HUES64 (cell line): ENCODE measurements at regions not wholly inside any gene's neighbourhood (a gene's known extent, or its start where the extent isn't known, plus 50 kb on each side); places are given as distances from the start of the nearest gene placed in this dataset.
"Not testable (repeated sequence)": the region's sequence is repeated elsewhere in the genome, so short reads cannot be mapped to it uniquely, and the experiment has no call there.

Experiments used
- H3K27ac ChIP-seq: 2 replicates; pipeline ENCODE4 v1.7.0; 2013; ENCODE audit warnings: low read depth, low read length, inconsistent platforms
- H3K27me3 ChIP-seq: 2 replicates; pipeline ENCODE4 v1.6.1; 2013; ENCODE audit warnings: mild to moderate bottlenecking, low read length; ENCODE audit not compliant: insufficient read depth
- H3K36me3 ChIP-seq: 2 replicates; pipeline ENCODE4 v1.6.1; 2013; ENCODE audit warnings: mild to moderate bottlenecking, low read length; ENCODE audit not compliant: insufficient read depth
- H3K4me1 ChIP-seq: 2 replicates; pipeline ENCODE4 v1.6.1; 2013; ENCODE audit warnings: mild to moderate bottlenecking, low read length, moderate library complexity; ENCODE audit not compliant: insufficient read depth
- H3K4me3 ChIP-seq: 2 replicates; pipeline ENCODE4 v1.5.1; 2013; ENCODE audit warnings: mild to moderate bottlenecking, low read length, moderate library complexity
- H3K9ac ChIP-seq: 2 replicates; pipeline ENCODE4 v1.6.1; 2013; ENCODE audit warnings: mild to moderate bottlenecking, low read depth, low read length
- H3K9me3 ChIP-seq: 2 replicates; pipeline ENCODE4 v1.6.1; 2013; ENCODE audit warnings: low read depth, low read length; ENCODE audit not compliant: insufficient read depth
- WGBS: fragments of 150-250, 120-280 bp; methylation state at CpG from one replicate; pipeline ENCODE4 v1.1.7; 2013; ENCODE audit warnings: missing lambda C conversion rate; 5-methylcytosine and 5-hydroxymethylcytosine counted together

- Histone ChIP-seq H3K4me3 (no peak overlapping the region), H3K27ac (no peak overlapping the region), H3K9me3 (no peaks in the 10 kb centered on the region), H3K4me1 (peaks cover 12% of the 10 kb centered on the region), H3K9ac (no peak overlapping the region), H3K27me3 (no peaks in the 10 kb centered on the region), H3K36me3 (no peaks in the 10 kb centered on the region)
- WGBS: 71% methylated on average over 2 of the region's 4 CpGs
Observed at GRCh38 chr5:44048276-44048984, 340.8 kb downstream of the FGF10 start.

- Histone ChIP-seq H3K9me3 (no peaks in the 10 kb centered on the region), H3K4me3 (no peak overlapping the region), H3K36me3 (no peaks in the 10 kb centered on the region), H3K27me3 (no peaks in the 10 kb centered on the region), H3K4me1 (peaks cover 12% of the 10 kb centered on the region), H3K27ac (no peak overlapping the region), H3K9ac (no peak overlapping the region)
- WGBS: 92% methylated on average over 6 of the region's 6 CpGs
Observed at GRCh38 chr5:44046619-44047364, 342.4 kb downstream of the FGF10 start.

- not testable (repeated sequence) for H3K4me3 ChIP-seq, H3K27ac ChIP-seq, H3K36me3 ChIP-seq, H3K27me3 ChIP-seq, H3K9me3 ChIP-seq, H3K9ac ChIP-seq
- peaks cover 12% of the 10 kb centered on the region for H3K4me1 ChIP-seq
- WGBS: 95% methylated on average over 4 of the region's 4 CpGs
Observed at GRCh38 chr5:44044549-44044948, 344.7 kb downstream of the FGF10 start.

GRCh38 chr5:44028226-44028625, 361.0 kb downstream of the FGF10 start:
- WGBS: 91% methylated on average over 1 of the region's 1 CpG

GRCh38 chr5:44022622-44023021, 366.6 kb downstream of the FGF10 start:
- no peaks in the 10 kb centered on the region for H3K27me3 ChIP-seq
- H3K9ac ChIP-seq: no peak overlapping the region
- no peaks in the 10 kb centered on the region for H3K9me3 ChIP-seq
- H3K4me1 ChIP-seq: no peaks in the 10 kb centered on the region
- H3K4me3 ChIP-seq: no peak overlapping the region
- H3K36me3 ChIP-seq: no peaks in the 10 kb centered on the region
- no peak overlapping the region for H3K27ac ChIP-seq

More at GRCh38 chr5:44028226-44028625, 361.0 kb downstream of the FGF10 start:
- Histone ChIP-seq H3K27me3 (no peaks in the 10 kb centered on the region), H3K36me3 (no peaks in the 10 kb centered on the region), H3K9ac (no peak overlapping the region), H3K9me3 (no peaks in the 10 kb centered on the region), H3K4me1 (no peaks in the 10 kb centered on the region), H3K4me3 (no peak overlapping the region), H3K27ac (no peak overlapping the region)

GRCh38 chr5:44011518-44011917, 377.7 kb downstream of the FGF10 start:
- H3K9ac ChIP-seq: no peak overlapping the region
- 87% methylated on average over 2 of the region's 2 CpGs for whole genome bisulfite sequencing

GRCh38 chr5:44002381-44002901, 386.8 kb downstream of the FGF10 start:
- Histone ChIP-seq H3K4me1 (peaks cover 4% of the 10 kb centered on the region; the same call in 1 of the 2 replicates), H3K27ac (no peak overlapping the region), H3K9ac (no peak overlapping the region), H3K4me3 (no peak overlapping the region), H3K9me3 (no peaks in the 10 kb centered on the region), H3K27me3 (no peaks in the 10 kb centered on the region), H3K36me3 (no peaks in the 10 kb centered on the region)

More at GRCh38 chr5:44011518-44011917, 377.7 kb downstream of the FGF10 start:
- Histone ChIP-seq H3K9me3 (peaks cover 22% of the 10 kb centered on the region), H3K4me1 (no peaks in the 10 kb centered on the region), H3K27ac (no peak overlapping the region), H3K27me3 (no peaks in the 10 kb centered on the region), H3K4me3 (no peak overlapping the region), H3K36me3 (no peaks in the 10 kb centered on the region)

- H3K27me3 ChIP-seq: no peaks in the 10 kb centered on the region
- H3K9me3 ChIP-seq: no peaks in the 10 kb centered on the region
- no peak overlapping the region for H3K9ac ChIP-seq
- H3K36me3 ChIP-seq: no peaks in the 10 kb centered on the region
- H3K4me3 ChIP-seq: no peak overlapping the region
- WGBS: 94% methylated on average over 2 of the region's 2 CpGs
- no peak overlapping the region for H3K27ac ChIP-seq
- peaks cover 4% of the 10 kb centered on the region; the same call in 1 of the 2 replicates for H3K4me1 ChIP-seq
Observed at GRCh38 chr5:44001675-44002380, 387.4 kb downstream of the FGF10 start.

GRCh38 chr5:44001236-44001635, 388.0 kb downstream of the FGF10 start:
- Histone ChIP-seq H3K9me3 (no peaks in the 10 kb centered on the region), H3K4me1 (peaks cover 4% of the 10 kb centered on the region; the same call in 1 of the 2 replicates), H3K9ac (no peak overlapping the region), H3K36me3 (no peaks in the 10 kb centered on the region), H3K4me3 (no peak overlapping the region), H3K27ac (no peak overlapping the region), H3K27me3 (no peaks in the 10 kb centered on the region)

GRCh38 chr5:43997647-43998272, 391.5 kb downstream of the FGF10 start:
- H3K36me3 ChIP-seq: no peaks in the 10 kb centered on the region
- H3K27me3 ChIP-seq: no peaks in the 10 kb centered on the region
- H3K9ac ChIP-seq: no peak overlapping the region
- 89% methylated on average over 5 of the region's 5 CpGs for WGBS
- no peak overlapping the region for H3K27ac ChIP-seq
- no peaks in the 10 kb centered on the region for H3K9me3 ChIP-seq
- H3K4me1 ChIP-seq: peaks cover 4% of the 10 kb centered on the region
- H3K4me3 ChIP-seq: no peak overlapping the region

GRCh38 chr5:43996221-43996620, 393.0 kb downstream of the FGF10 start:
- Histone ChIP-seq H3K4me3 (no peak overlapping the region), H3K27ac (no peak overlapping the region), H3K27me3 (no peaks in the 10 kb centered on the region), H3K9me3 (no peaks in the 10 kb centered on the region), H3K9ac (no peak overlapping the region), H3K36me3 (no peaks in the 10 kb centered on the region), H3K4me1 (peaks cover 4% of the 10 kb centered on the region)
- 100% methylated on average over 1 of the region's 2 CpGs for whole genome bisulfite sequencing
